ENCODE measurements at regions not wholly inside any gene's neighbourhood (a gene's known extent, or its start where the extent isn't known, plus 50 kb on each side); places are given as distances from the start of the nearest gene placed in this dataset.
"Not testable (repeated sequence)": the region's sequence is repeated elsewhere in the genome, so short reads cannot be mapped to it uniquely, and the experiment has no call there.

DNA sequence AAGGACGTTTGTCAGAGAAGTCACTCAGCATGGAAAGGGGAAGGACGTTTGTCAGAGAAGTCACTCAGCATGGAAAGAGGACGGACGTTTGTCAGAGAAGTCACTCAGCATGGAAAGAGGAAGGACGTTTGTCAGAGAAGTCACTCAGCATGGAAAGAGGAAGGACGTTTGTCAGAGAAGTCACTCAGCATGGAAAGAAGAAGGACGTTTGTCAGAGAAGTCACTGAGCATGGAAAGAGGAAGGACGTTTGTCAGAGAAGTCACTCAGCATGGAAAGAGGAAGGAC lies 71.2 kb upstream of the TWIST2 start:
- TF ChIP-seq CTCF (conservative IDR thresholded peaks at IDR 0.05 in 1 of 2, IDR thresholded peaks at IDR 0.05 in 1 of 2; ENCODE audit: low read depth in 1 of 2, low read length in 2 of 2); EZH2 (IDR thresholded peaks at IDR 0.05; ENCODE audit: low read length, missing control alignments): not testable (repeated sequence)

Measured in fibroblast of lung (primary cell).